ENCODE measurements at regions not wholly inside any gene's neighbourhood (a gene's known extent, or its start where the extent isn't known, plus 50 kb on each side); places are given as distances from the start of the nearest gene placed in this dataset.

- no peak for TF ChIP-seq CTCF (IDR thresholded peaks at IDR 0.05)
- no peak for TF ChIP-seq ZFX (IDR thresholded peaks at IDR 0.05; ENCODE audit: borderline replicate concordance)
- H3K27ac ChIP-seq, result no peak overlapping the region
Observed at GRCh38 chr5:68928617-68929302, 165.1 kb upstream of the SLC30A5 start.

- H3K27ac ChIP-seq, result no peak overlapping the region
- no peak for TF ChIP-seq CTCF (IDR thresholded peaks at IDR 0.05)
- no peak for TF ChIP-seq ZFX (IDR thresholded peaks at IDR 0.05; ENCODE audit: borderline replicate concordance)
Observed at GRCh38 chr5:68930139-68930538, 163.7 kb upstream of the SLC30A5 start.

GRCh38 chr5:68932830-68933434 lies 160.9 kb upstream of the SLC30A5 start:
- TF ChIP-seq ZFX (IDR thresholded peaks at IDR 0.05; ENCODE audit: borderline replicate concordance), result no peak
- no peak overlapping the region for H3K27ac ChIP-seq

GRCh38 chr5:68942169-68942568 lies 151.6 kb upstream of the SLC30A5 start:
- TF ChIP-seq ZFX (IDR thresholded peaks at IDR 0.05; ENCODE audit: borderline replicate concordance) (no peak), CTCF (IDR thresholded peaks at IDR 0.05) (no peak)
- H3K27ac ChIP-seq, result no peak overlapping the region

- H3K27ac ChIP-seq, result no peak overlapping the region
- TF ChIP-seq CTCF (IDR thresholded peaks at IDR 0.05) (no peak), ZFX (IDR thresholded peaks at IDR 0.05; ENCODE audit: borderline replicate concordance) (no peak)
Observed at GRCh38 chr5:68946728-68947127, 147.1 kb upstream of the SLC30A5 start.

- TF ChIP-seq ZFX (IDR thresholded peaks at IDR 0.05; ENCODE audit: borderline replicate concordance) (no peak), CTCF (IDR thresholded peaks at IDR 0.05) (no peak)
- H3K27ac ChIP-seq, result no peak overlapping the region
Observed at GRCh38 chr5:68947986-68948385, 145.8 kb upstream of the SLC30A5 start.

- TF ChIP-seq ZFX (IDR thresholded peaks at IDR 0.05; ENCODE audit: borderline replicate concordance) (no peak), CTCF (IDR thresholded peaks at IDR 0.05) (no peak)
- no peak overlapping the region for H3K27ac ChIP-seq
Observed at GRCh38 chr5:68949256-68949655, 144.6 kb upstream of the SLC30A5 start.
